ENCODE measurements at regions not wholly inside any gene's neighbourhood (a gene's known extent, or its start where the extent isn't known, plus 50 kb on each side); places are given as distances from the start of the nearest gene placed in this dataset.

DNA sequence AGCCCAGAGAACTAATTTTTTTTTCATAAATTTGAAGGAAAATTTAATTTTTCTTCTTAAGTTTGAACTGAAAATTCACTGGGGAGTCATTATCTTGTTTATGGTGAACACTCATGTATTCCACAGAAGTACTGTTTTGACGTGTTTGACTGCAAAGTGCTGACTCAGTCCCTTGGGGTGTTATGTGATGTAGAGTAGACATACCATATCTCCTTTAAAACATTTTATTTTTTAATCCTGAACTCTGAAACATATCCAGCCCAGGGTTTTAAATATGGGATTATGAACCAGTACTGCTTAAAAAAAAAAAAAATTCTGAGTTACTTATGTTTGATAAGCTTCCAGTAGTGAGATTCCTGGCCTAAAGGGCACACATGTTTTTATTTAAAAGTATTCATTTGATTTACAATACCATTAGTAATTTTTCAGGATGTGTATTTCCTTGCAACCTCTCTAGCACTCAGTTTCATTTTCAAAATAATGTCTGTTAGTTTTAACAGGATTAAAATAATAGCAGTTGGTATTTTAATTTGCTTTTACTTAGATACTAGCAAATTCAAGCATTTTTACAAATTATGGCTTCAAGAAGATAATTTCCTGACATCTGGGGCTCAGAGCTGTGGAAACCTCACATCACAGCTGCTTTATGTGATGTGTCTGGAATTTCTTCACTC lies 81.7 kb upstream of the PDE10A start:
- CTCF ChIA-PET, result no interaction called here
- peaks cover 5% of the 10 kb centered on the region; the same call in 1 of the 2 replicates for H3K36me3 Mint-ChIP-seq
- POLR2A ChIA-PET, result no interaction called here
- H3K9me3 Mint-ChIP-seq, result peaks cover 10% of the 10 kb centered on the region
- TF ChIP-seq, protein P1, sequence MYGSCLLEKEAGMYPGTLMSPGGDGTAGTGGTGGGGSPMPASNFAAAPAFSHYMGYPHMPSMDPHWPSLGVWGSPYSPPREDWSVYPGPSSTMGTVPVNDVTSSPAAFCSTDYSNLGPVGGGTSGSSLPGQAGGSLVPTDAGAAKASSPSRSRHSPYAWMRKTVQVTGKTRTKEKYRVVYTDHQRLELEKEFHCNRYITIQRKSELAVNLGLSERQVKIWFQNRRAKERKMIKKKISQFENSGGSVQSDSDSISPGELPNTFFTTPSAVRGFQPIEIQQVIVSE (CRISPR knock-in tag; IDR thresholded peaks at IDR 0.05; ENCODE audit: borderline replicate concordance), result no peak
- TF ChIP-seq, protein P2, sequence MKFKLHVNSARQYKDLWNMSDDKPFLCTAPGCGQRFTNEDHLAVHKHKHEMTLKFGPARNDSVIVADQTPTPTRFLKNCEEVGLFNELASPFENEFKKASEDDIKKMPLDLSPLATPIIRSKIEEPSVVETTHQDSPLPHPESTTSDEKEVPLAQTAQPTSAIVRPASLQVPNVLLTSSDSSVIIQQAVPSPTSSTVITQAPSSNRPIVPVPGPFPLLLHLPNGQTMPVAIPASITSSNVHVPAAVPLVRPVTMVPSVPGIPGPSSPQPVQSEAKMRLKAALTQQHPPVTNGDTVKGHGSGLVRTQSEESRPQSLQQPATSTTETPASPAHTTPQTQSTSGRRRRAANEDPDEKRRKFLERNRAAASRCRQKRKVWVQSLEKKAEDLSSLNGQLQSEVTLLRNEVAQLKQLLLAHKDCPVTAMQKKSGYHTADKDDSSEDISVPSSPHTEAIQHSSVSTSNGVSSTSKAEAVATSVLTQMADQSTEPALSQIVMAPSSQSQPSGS (CRISPR knock-in tag; IDR thresholded peaks at IDR 0.05; ENCODE audit: borderline replicate concordance, low read depth), result no peak
- TF ChIP-seq MYBL2 (CRISPR knock-in tag; IDR thresholded peaks at IDR 0.05) (no peak), FOXP1 (CRISPR knock-in tag; IDR thresholded peaks at IDR 0.05; ENCODE audit: borderline replicate concordance) (no peak), ELF4 (CRISPR knock-in tag; IDR thresholded peaks at IDR 0.05; ENCODE audit: low read depth) (no peak), OVOL2 (CRISPR knock-in tag; IDR thresholded peaks at IDR 0.05; ENCODE audit: borderline replicate concordance) (no peak), FOXJ3 (CRISPR knock-in tag; IDR thresholded peaks at IDR 0.05; ENCODE audit: borderline replicate concordance) (no peak), JUN (CRISPR knock-in tag; IDR thresholded peaks at IDR 0.05) (no peak), SP1 (CRISPR knock-in tag; conservative IDR thresholded peaks at IDR 0.05) (no peak), NFATC4 (CRISPR knock-in tag; IDR thresholded peaks at IDR 0.05) (no peak), RELA (CRISPR knock-in tag; IDR thresholded peaks at IDR 0.05; ENCODE audit: borderline replicate concordance) (no peak), ZNF396 (CRISPR knock-in tag; IDR thresholded peaks at IDR 0.05; ENCODE audit: borderline replicate concordance) (no peak)
- TF ChIP-seq, protein P3, sequence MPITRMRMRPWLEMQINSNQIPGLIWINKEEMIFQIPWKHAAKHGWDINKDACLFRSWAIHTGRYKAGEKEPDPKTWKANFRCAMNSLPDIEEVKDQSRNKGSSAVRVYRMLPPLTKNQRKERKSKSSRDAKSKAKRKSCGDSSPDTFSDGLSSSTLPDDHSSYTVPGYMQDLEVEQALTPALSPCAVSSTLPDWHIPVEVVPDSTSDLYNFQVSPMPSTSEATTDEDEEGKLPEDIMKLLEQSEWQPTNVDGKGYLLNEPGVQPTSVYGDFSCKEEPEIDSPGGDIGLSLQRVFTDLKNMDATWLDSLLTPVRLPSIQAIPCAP (CRISPR knock-in tag; IDR thresholded peaks at IDR 0.05), result no peak
- H3K4me1 Mint-ChIP-seq, result no peaks in the 10 kb centered on the region
- ATAC-seq, result no peak
- no peak for DNase-seq (ENCODE audit: low spot score)
- H3K4me3 Mint-ChIP-seq, result no peak overlapping the region
- H3K27me3 Mint-ChIP-seq (ENCODE audit: low read depth), result no peaks in the 10 kb centered on the region
- no peak overlapping the region for H3K27ac Mint-ChIP-seq

- H3K4me1 Mint-ChIP-seq, result no peaks in the 10 kb centered on the region
- DNase-seq (ENCODE audit: low spot score) (no peak), ATAC-seq (no peak)
- POLR2A ChIA-PET, result no interaction called here
- no peaks in the 10 kb centered on the region for H3K27me3 Mint-ChIP-seq (ENCODE audit: low read depth)
- CTCF ChIA-PET, result no interaction called here
- no peak overlapping the region for H3K27ac Mint-ChIP-seq
- no peak overlapping the region for H3K4me3 Mint-ChIP-seq
- no peaks in the 10 kb centered on the region for H3K36me3 Mint-ChIP-seq
- TF ChIP-seq, protein P4, sequence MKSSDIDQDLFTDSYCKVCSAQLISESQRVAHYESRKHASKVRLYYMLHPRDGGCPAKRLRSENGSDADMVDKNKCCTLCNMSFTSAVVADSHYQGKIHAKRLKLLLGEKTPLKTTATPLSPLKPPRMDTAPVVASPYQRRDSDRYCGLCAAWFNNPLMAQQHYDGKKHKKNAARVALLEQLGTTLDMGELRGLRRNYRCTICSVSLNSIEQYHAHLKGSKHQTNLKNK (CRISPR knock-in tag; IDR thresholded peaks at IDR 0.05), result no peak
- TF ChIP-seq ZNF671 (CRISPR knock-in tag; IDR thresholded peaks at IDR 0.05), result no peak
- TF ChIP-seq ZBTB43 (CRISPR knock-in tag; IDR thresholded peaks at IDR 0.05), result no peak
- TF ChIP-seq ZNF512 (CRISPR knock-in tag; IDR thresholded peaks at IDR 0.05; ENCODE audit: borderline replicate concordance), result no peak
- TF ChIP-seq, protein P5, sequence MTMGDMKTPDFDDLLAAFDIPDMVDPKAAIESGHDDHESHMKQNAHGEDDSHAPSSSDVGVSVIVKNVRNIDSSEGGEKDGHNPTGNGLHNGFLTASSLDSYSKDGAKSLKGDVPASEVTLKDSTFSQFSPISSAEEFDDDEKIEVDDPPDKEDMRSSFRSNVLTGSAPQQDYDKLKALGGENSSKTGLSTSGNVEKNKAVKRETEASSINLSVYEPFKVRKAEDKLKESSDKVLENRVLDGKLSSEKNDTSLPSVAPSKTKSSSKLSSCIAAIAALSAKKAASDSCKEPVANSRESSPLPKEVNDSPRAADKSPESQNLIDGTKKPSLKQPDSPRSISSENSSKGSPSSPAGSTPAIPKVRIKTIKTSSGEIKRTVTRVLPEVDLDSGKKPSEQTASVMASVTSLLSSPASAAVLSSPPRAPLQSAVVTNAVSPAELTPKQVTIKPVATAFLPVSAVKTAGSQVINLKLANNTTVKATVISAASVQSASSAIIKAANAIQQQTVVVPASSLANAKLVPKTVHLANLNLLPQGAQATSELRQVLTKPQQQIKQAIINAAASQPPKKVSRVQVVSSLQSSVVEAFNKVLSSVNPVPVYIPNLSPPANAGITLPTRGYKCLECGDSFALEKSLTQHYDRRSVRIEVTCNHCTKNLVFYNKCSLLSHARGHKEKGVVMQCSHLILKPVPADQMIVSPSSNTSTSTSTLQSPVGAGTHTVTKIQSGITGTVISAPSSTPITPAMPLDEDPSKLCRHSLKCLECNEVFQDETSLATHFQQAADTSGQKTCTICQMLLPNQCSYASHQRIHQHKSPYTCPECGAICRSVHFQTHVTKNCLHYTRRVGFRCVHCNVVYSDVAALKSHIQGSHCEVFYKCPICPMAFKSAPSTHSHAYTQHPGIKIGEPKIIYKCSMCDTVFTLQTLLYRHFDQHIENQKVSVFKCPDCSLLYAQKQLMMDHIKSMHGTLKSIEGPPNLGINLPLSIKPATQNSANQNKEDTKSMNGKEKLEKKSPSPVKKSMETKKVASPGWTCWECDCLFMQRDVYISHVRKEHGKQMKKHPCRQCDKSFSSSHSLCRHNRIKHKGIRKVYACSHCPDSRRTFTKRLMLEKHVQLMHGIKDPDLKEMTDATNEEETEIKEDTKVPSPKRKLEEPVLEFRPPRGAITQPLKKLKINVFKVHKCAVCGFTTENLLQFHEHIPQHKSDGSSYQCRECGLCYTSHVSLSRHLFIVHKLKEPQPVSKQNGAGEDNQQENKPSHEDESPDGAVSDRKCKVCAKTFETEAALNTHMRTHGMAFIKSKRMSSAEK (CRISPR knock-in tag; IDR thresholded peaks at IDR 0.05; ENCODE audit: borderline replicate concordance), result no peak
- peaks cover 14% of the 10 kb centered on the region for H3K9me3 Mint-ChIP-seq
Measured at GRCh38 chr6:165743366-165743898, 80.4 kb upstream of the PDE10A start.
